ENCODE measurements at regions not wholly inside any gene's neighbourhood (a gene's known extent, or its start where the extent isn't known, plus 50 kb on each side); places are given as distances from the start of the nearest gene placed in this dataset.

- TF ChIP-seq CHD7 (IDR thresholded peaks at IDR 0.05; ENCODE audit: insufficient replicate concordance, low read length) (no peak), RFX5 (IDR thresholded peaks at IDR 0.05; ENCODE audit: borderline replicate concordance, low read depth, low read length) (no peak), BCL11A (IDR thresholded peaks at IDR 0.05; ENCODE audit: low read depth in 2 of 2, low read length in 2 of 2) (no peak), ATF3 (IDR thresholded peaks at IDR 0.05; ENCODE audit: insufficient read depth, low read depth, low read length) (no peak), USF2 (IDR thresholded peaks at IDR 0.05; ENCODE audit: low read length) (no peak), POLR2A (IDR thresholded peaks at IDR 0.05; ENCODE audit: control extremely low read depth in 1 of 2, low read depth in 2 of 2, low read length in 2 of 2) (no peak), HDAC6 (IDR thresholded peaks at IDR 0.05; ENCODE audit: low read depth, low read length) (no peak), CEBPB (IDR thresholded peaks at IDR 0.05; ENCODE audit: low read depth, low read length) (no peak)
These were observed 112.3 kb upstream of the PMFBP1 start (continued) for GRCh38 chr16:72284042-72284789.
